ENCODE measurements at regions not wholly inside any gene's neighbourhood (a gene's known extent, or its start where the extent isn't known, plus 50 kb on each side); places are given as distances from the start of the nearest gene placed in this dataset.

GRCh38 chr4:71201817-71202576, 136.8 kb upstream of the SLC4A4 start:
- TF ChIP-seq TAF1 (IDR thresholded peaks at IDR 0.05; ENCODE audit: low read depth) (no peak), REST (IDR thresholded peaks at IDR 0.05; ENCODE audit: low read depth) (no peak), YY1 (IDR thresholded peaks at IDR 0.05; ENCODE audit: low read depth) (no peak), USF1 (IDR thresholded peaks at IDR 0.05) (no peak), EP300 (IDR thresholded peaks at IDR 0.05; ENCODE audit: borderline replicate concordance) (no peak), NFIC (IDR thresholded peaks at IDR 0.05) (no peak), CREB1 (IDR thresholded peaks at IDR 0.05; ENCODE audit: low read depth) (no peak), RAD21 (IDR thresholded peaks at IDR 0.05; ENCODE audit: low read depth) (no peak), TCF12 (IDR thresholded peaks at IDR 0.05; ENCODE audit: low read depth) (no peak), ZBTB7A (IDR thresholded peaks at IDR 0.05; ENCODE audit: low read depth) (no peak), MAX (IDR thresholded peaks at IDR 0.05) (no peak)
